NB4 (cell line): ENCODE measurements at regions not wholly inside any gene's neighbourhood (a gene's known extent, or its start where the extent isn't known, plus 50 kb on each side); places are given as distances from the start of the nearest gene placed in this dataset.

ENCODE experiments used
- DNase-seq: peaks from one replicate; pipeline ENCODE4 v3.0.0; 2010; ENCODE audit warnings: low read depth
- H3K4me3 ChIP-seq: one replicate; pipeline ENCODE4 v1.5.1; 2011; ENCODE audit warnings: mild to moderate bottlenecking, low read depth, low read length, moderate library complexity
- CTCF ChIP-seq: IDR thresholded peaks from one replicate; pipeline ENCODE4 v1.5.1; 2012; ENCODE audit warnings: low read depth, low read length
- MAX ChIP-seq: IDR thresholded peaks from 2 replicates; pipeline ENCODE4 v1.6.1; 2011; ENCODE audit warnings: low read depth, low read length
- MYC ChIP-seq: IDR thresholded peaks from 2 replicates; pipeline ENCODE4 v1.6.1; 2011; ENCODE audit warnings: low read depth, low read length
- POLR2A ChIP-seq: IDR thresholded peaks from 2 replicates; pipeline ENCODE4 v1.6.1; 2011; ENCODE audit warnings: mild to moderate bottlenecking; ENCODE audit not compliant: insufficient read length; ENCODE audit errors: extremely low read depth

- TF ChIP-seq CTCF (no peak), MYC (no peak)
- no peak overlapping the region for H3K4me3 ChIP-seq
- DNase-seq = no peak
Measured at GRCh38 chr1:56187405-56187804, 392.0 kb downstream of the PLPP3 start.

- no peak for DNase-seq
- H3K4me3 ChIP-seq = no peak overlapping the region
- TF ChIP-seq MYC (no peak), POLR2A (no peak), CTCF (no peak), MAX (no peak)
Measured at GRCh38 chr1:56185493-56185892, 393.9 kb downstream of the PLPP3 start.

GRCh38 chr1:56183151-56183550 is 396.2 kb downstream of the PLPP3 start:
- no peak overlapping the region for H3K4me3 ChIP-seq
- TF ChIP-seq MAX = no peak
- TF ChIP-seq CTCF = no peak
- TF ChIP-seq MYC = no peak
- no peak for TF ChIP-seq POLR2A
- no peak for DNase-seq

- H3K4me3 ChIP-seq = no peak overlapping the region
- no peak for DNase-seq
- TF ChIP-seq POLR2A = no peak
- TF ChIP-seq MAX = no peak
Measured at GRCh38 chr1:56180520-56181190, 398.7 kb downstream of the PLPP3 start.

- no peak for TF ChIP-seq MAX
- no peak for TF ChIP-seq POLR2A
- no peak overlapping the region for H3K4me3 ChIP-seq
- no peak for DNase-seq
Measured at GRCh38 chr1:56179543-56179942, 399.8 kb downstream of the PLPP3 start.

- H3K4me3 ChIP-seq = no peak overlapping the region
- TF ChIP-seq POLR2A (no peak), MYC (no peak), MAX (no peak), CTCF (no peak)
- DNase-seq = no peak
Measured at GRCh38 chr1:56175211-56175610, 404.2 kb downstream of the PLPP3 start.

- no peak for DNase-seq
- H3K4me3 ChIP-seq = no peak overlapping the region
- no peak for TF ChIP-seq MYC
- no peak for TF ChIP-seq POLR2A
- no peak for TF ChIP-seq MAX
- no peak for TF ChIP-seq CTCF
Measured at GRCh38 chr1:56174176-56174885, 405.0 kb downstream of the PLPP3 start.
